OCI-LY1 (cell line): ENCODE measurements at regions not wholly inside any gene's neighbourhood (a gene's known extent, or its start where the extent isn't known, plus 50 kb on each side); places are given as distances from the start of the nearest gene placed in this dataset.
A peak's percentile ranks its signal among the peaks of the same experiment; 100 is the strongest.

ENCODE experiments used
- H2AFZ ChIP-seq: fragments of 200-600 bp; sonication (generic), shearing (Covaris generic); 2 replicates; pipeline ENCODE4 v1.6.0; 2014; ENCODE audit warnings: antibody characterized with exemption, mild to moderate bottlenecking, low read length
- H3F3A ChIP-seq: fragments of 200-600 bp; sonication (generic), shearing (Covaris generic); 2 replicates; pipeline ENCODE4 v1.6.0; 2014; ENCODE audit warnings: mild to moderate bottlenecking, antibody characterized with exemption, low read length, moderate library complexity; ENCODE audit not compliant: insufficient read depth
- H3K27ac ChIP-seq: fragments of 200-600 bp; sonication (generic); 2 replicates; pipeline ENCODE4 v1.5.1; 2014; ENCODE audit warnings: low read length, mixed run types, mild to moderate bottlenecking, low read depth; ENCODE audit not compliant: poor library complexity, severe bottlenecking
- H3K27me3 ChIP-seq: fragments of 200-600 bp; sonication (generic); 2 replicates; pipeline ENCODE4 v1.6.0; 2014; ENCODE audit warnings: antibody characterized with exemption, mild to moderate bottlenecking, low read length, moderate library complexity; ENCODE audit not compliant: insufficient read depth
- H3K36me3 ChIP-seq: fragments of 200-600 bp; sonication (generic); 2 replicates; pipeline ENCODE4 v1.6.1; 2014; ENCODE audit warnings: mild to moderate bottlenecking, antibody characterized with exemption, low read length, moderate library complexity, mixed read lengths; ENCODE audit not compliant: insufficient read depth
- H3K4me1 ChIP-seq: fragments of 200-600 bp; sonication (generic); 2 replicates; pipeline ENCODE4 v1.5.1; 2014; ENCODE audit warnings: mild to moderate bottlenecking, low read length, moderate library complexity; ENCODE audit not compliant: insufficient read depth, severe bottlenecking
- H3K4me2 ChIP-seq: fragments of 200-600 bp; sonication (generic), shearing (Covaris generic); 2 replicates; pipeline ENCODE4 v1.6.1; 2014; ENCODE audit warnings: low read length
- H3K4me3 ChIP-seq: fragments of 200-600 bp; sonication (generic); 2 replicates; pipeline ENCODE4 v1.5.1; 2014; ENCODE audit warnings: low read length, low read depth, mild to moderate bottlenecking, mixed read lengths; ENCODE audit not compliant: poor library complexity, severe bottlenecking
- H3K79me2 ChIP-seq: fragments of 200-600 bp; shearing (Covaris generic); 2 replicates; pipeline ENCODE4 v1.6.1; 2016; ENCODE audit warnings: mixed run types, low read length, mixed read lengths; ENCODE audit not compliant: insufficient read depth
- H3K9ac ChIP-seq: fragments of 200-600 bp; sonication (generic), shearing (Covaris generic); 2 replicates; pipeline ENCODE4 v1.6.1; 2014; ENCODE audit warnings: mild to moderate bottlenecking, low read length, mixed read lengths
- H3K9me2 ChIP-seq: fragments of 200-600 bp; sonication (generic), shearing (Covaris generic); 2 replicates; pipeline ENCODE4 v1.6.1; 2014; ENCODE audit warnings: low read depth, mild to moderate bottlenecking, low read length, mixed read lengths
- H3K9me3 ChIP-seq: fragments of 200-600 bp; shearing (Covaris generic); 2 replicates; pipeline ENCODE4 v1.6.1; 2014; ENCODE audit warnings: low read length, mixed read lengths
- H4K20me1 ChIP-seq: fragments of 200-600 bp; sonication (generic), shearing (Covaris generic); 2 replicates; pipeline ENCODE4 v1.6.0; 2016; ENCODE audit warnings: mild to moderate bottlenecking, low read length; ENCODE audit not compliant: insufficient read depth
- EZH2 ChIP-seq: fragments of 200-600 bp; sonication (generic), shearing (Covaris generic); IDR thresholded peaks from 2 replicates; pipeline ENCODE4 v1.8.0; 2017; ENCODE audit warnings: borderline replicate concordance, mixed run types, mild to moderate bottlenecking, antibody characterized with exemption, low read length, moderate library complexity, mixed read lengths
- TF ChIP-seq, protein P1 (sequence below): fragments of 200-600 bp; sonication (generic), shearing (Covaris generic); IDR thresholded peaks from 2 replicates; pipeline ENCODE4 v1.5.1; 2017; ENCODE audit warnings: mild to moderate bottlenecking, antibody characterized with exemption, low read length, moderate library complexity, mixed read lengths

DNA sequence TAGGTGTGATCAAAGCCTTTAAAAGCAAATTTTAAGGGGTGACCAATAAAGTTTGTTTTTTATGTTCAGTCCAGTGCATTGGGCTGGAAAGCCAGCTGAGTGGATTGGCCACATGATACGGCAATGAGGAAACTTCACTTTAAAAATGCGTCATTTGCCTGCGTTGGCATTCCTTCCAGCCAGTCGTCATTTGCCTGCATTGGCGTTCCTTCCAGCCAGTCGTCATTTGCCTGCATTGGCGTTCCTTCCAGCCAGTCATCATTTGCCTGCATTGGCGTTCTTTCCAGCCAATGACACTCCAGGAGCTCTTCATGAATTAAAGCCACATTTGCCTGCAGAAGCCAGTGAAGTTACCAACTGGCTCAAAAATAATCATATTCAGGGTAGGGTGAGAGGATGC is 378.6 kb downstream of the SMOC2 start:
- no peaks in the 10 kb centered on the region for H3K4me1 ChIP-seq
- H3K36me3 ChIP-seq, result no peaks in the 10 kb centered on the region
- no peak overlapping the region for H3K27ac ChIP-seq
- H3K9me2 ChIP-seq, result no peaks in the 10 kb centered on the region
- no peak overlapping the region for H2AFZ ChIP-seq
- TF ChIP-seq, protein P1, sequence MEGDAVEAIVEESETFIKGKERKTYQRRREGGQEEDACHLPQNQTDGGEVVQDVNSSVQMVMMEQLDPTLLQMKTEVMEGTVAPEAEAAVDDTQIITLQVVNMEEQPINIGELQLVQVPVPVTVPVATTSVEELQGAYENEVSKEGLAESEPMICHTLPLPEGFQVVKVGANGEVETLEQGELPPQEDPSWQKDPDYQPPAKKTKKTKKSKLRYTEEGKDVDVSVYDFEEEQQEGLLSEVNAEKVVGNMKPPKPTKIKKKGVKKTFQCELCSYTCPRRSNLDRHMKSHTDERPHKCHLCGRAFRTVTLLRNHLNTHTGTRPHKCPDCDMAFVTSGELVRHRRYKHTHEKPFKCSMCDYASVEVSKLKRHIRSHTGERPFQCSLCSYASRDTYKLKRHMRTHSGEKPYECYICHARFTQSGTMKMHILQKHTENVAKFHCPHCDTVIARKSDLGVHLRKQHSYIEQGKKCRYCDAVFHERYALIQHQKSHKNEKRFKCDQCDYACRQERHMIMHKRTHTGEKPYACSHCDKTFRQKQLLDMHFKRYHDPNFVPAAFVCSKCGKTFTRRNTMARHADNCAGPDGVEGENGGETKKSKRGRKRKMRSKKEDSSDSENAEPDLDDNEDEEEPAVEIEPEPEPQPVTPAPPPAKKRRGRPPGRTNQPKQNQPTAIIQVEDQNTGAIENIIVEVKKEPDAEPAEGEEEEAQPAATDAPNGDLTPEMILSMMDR, result no peak
- TF ChIP-seq EZH2, result no peak
- no peak overlapping the region for H3K4me3 ChIP-seq
- H3K9me3 ChIP-seq, result no peaks in the 10 kb centered on the region
- H3K27me3 ChIP-seq, result no peaks in the 10 kb centered on the region; the same call in 1 of the 2 replicates
- no peaks in the 10 kb centered on the region for H4K20me1 ChIP-seq
- no peaks in the 10 kb centered on the region for H3K79me2 ChIP-seq
- H3K9ac ChIP-seq, result no peak overlapping the region
- no peaks in the 10 kb centered on the region for H3F3A ChIP-seq
- H3K4me2 ChIP-seq, result no peak overlapping the region

DNA sequence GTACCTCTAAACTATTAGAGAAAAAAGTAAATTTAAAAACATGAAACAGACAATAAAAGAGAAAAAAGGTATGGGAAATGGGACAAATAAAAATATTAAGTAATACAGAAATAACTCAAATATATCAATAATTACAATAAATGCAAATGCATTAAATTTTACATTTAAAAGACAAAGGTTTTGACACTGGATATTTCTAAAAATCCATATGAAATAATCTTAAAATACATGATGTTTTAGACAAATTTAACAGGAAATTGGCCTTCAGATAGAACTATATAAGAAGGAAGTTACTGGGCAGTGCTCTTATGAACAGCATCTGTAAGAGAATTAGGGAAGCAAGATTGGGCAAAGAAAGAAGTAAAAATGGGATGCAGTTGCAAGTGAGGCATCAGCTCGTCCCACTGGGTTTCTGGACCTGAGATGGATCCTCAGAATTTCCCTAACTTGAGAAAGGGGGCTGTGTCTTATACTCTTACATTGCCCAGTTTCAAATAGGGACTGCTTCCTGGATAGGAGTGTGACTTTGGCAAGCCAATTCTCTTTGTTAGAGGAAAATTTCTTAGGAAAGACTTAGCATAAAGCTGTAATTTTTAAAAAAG is 376.7 kb downstream of the SMOC2 start:
- Histone ChIP-seq H3F3A (no peaks in the 10 kb centered on the region), H3K4me2 (no peak overlapping the region), H3K9ac (no peak overlapping the region), H2AFZ (no peak overlapping the region), H3K79me2 (no peaks in the 10 kb centered on the region), H3K9me3 (no peaks in the 10 kb centered on the region), H3K36me3 (no peaks in the 10 kb centered on the region), H3K4me3 (no peak overlapping the region), H3K9me2 (no peaks in the 10 kb centered on the region), H3K27me3 (no peaks in the 10 kb centered on the region; the same call in 1 of the 2 replicates), H3K27ac (no peak overlapping the region), H3K4me1 (no peaks in the 10 kb centered on the region), H4K20me1 (no peaks in the 10 kb centered on the region)
- TF ChIP-seq, protein P1, result no peak

DNA sequence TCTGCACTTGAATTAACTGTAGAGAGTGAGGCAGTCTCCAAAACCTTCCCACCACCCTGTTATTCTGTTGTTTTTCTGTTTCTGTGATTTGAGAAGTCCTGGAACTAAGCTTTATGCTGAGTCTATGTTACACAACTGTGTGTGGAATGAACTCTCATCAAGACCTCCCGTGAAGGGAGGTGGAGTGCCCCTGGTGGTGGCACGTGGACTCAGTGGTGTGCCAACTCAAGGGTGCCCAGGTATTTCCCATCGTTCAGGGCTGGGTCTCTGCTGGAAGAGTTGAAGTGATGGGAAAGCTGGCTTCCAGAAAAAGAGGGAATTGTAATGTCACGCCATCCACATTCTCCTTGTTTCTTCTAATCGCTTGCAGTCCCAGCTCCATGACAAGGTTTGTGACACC is 374.2 kb downstream of the SMOC2 start:
- no peak overlapping the region for H3K9ac ChIP-seq
- no peaks in the 10 kb centered on the region for H3K79me2 ChIP-seq
- no peak overlapping the region for H3K4me3 ChIP-seq
- H3K27ac ChIP-seq, result no peak overlapping the region
- H3K27me3 ChIP-seq, result no peaks in the 10 kb centered on the region
- no peaks in the 10 kb centered on the region for H3K9me2 ChIP-seq
- no peak overlapping the region for H2AFZ ChIP-seq
- H3K4me1 ChIP-seq, result no peaks in the 10 kb centered on the region
- H3K36me3 ChIP-seq, result no peaks in the 10 kb centered on the region
- H3F3A ChIP-seq, result no peaks in the 10 kb centered on the region
- no peaks in the 10 kb centered on the region for H4K20me1 ChIP-seq
- H3K9me3 ChIP-seq, result no peaks in the 10 kb centered on the region
- no peak overlapping the region for H3K4me2 ChIP-seq
- TF ChIP-seq EZH2, result no peak
- TF ChIP-seq, protein P1, result peak; percentile 51
